DMS 273 (cell line): ENCODE measurements at regions not wholly inside any gene's neighbourhood (a gene's known extent, or its start where the extent isn't known, plus 50 kb on each side); places are given as distances from the start of the nearest gene placed in this dataset.
"Not testable (repeated sequence)": the region's sequence is repeated elsewhere in the genome, so short reads cannot be mapped to it uniquely, and the experiment has no call there.

Experiments used
- DNase-seq: peaks from one replicate; lab custom pipeline; 2025; ENCODE audit not compliant: unreplicated experiment; lab: John Stamatoyannopoulos, UW

GRCh38 chr2:12555012-12555645 lies 161.6 kb upstream of the TRIB2 start:
- DNase-seq, result no peak

GRCh38 chr2:12556762-12557161 lies 160.0 kb upstream of the TRIB2 start:
- no peak for DNase-seq

- DNase-seq, result no peak
Observed at GRCh38 chr2:12557688-12558087, 159.0 kb upstream of the TRIB2 start.

GRCh38 chr2:12558519-12558918 lies 158.2 kb upstream of the TRIB2 start:
- DNase-seq, result no peak

DNA sequence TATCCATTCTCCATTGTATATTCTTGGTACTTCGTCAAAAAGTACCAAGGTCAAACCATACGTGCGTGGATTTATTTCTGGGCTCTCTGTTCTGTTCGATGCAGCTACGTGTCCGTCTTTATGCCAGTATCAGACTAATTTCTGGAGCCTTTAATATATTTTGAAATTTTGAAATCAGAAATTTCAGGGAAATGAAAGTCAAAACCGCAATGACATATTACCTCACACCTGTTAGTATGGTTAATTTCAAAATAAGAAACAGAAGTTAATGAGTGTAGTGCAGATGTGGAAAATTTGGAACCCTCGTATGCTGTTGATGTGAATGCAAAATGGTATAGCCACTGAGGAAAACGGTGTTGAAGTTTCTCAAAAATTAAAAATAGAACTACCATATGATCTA lies 156.1 kb upstream of the TRIB2 start:
- DNase-seq, result no peak

- no peak for DNase-seq
Observed at GRCh38 chr2:12567411-12567810, 149.3 kb upstream of the TRIB2 start.

GRCh38 chr2:12569510-12569909 lies 147.2 kb upstream of the TRIB2 start:
- DNase-seq, result not testable (repeated sequence)

DNA sequence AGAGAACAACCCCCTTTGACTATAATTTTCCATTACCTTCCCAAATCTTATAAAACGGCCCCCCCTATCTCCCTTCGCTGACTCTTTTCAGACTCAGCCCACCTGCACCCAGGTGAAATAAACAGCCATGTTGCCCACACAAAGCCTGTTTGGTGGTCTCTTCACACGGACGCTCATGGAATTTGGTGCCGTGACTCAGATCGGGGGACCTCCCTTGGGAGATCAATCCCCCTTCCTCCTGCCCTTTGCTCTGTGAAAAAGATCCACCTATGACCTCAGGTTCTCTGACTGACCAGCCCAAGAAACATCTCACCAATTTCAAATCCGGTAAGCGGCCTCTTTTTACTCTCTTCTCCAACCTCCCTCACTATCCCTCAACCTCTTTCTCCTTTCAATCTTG lies 146.8 kb upstream of the TRIB2 start:
- DNase-seq, result not testable (repeated sequence)

GRCh38 chr2:12577091-12577490 lies 139.6 kb upstream of the TRIB2 start:
- no peak for DNase-seq

- DNase-seq, result no peak
Observed at GRCh38 chr2:12577567-12578253, 139.0 kb upstream of the TRIB2 start.

DNA sequence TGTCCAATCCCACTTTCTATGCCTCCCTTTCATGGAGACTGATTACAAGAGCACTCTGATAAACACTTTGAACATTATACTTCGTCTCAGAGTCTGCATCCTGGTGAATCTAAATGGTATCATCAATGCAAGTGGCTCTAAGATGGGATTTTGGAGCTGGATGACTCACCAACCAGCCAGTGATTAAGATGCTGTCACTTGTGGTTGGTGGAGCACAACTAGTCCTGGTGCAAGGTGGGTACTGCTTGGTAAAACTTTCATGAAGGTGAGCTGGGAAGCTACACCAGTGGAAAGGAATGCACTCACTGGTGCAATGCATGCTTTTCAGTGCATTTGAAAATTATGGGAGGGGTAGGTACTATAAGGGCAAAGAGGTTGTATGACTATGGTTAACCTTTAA lies 137.7 kb upstream of the TRIB2 start:
- DNase-seq, result no peak

GRCh38 chr2:12584338-12584737 lies 132.4 kb upstream of the TRIB2 start:
- no peak for DNase-seq

DNA sequence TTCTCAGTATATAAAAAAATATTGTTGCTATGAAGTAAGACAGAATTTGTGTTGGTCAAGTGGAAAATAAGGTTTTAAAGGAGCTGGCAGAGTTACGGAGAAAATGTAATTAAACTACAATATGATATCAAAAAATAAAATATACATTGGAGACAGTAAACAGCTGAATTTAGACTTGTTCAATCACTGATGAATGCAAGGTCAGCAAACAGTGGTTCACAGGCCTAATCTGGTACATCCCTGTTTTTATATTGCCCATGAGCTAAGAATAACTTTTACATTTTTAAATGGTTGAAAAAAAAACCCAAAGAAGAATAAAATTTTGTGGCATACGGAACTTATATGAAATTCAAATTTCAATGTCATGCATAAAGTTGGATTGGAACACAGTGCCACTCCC lies 131.0 kb upstream of the TRIB2 start:
- DNase-seq, result no peak

GRCh38 chr2:12587228-12587627 lies 129.5 kb upstream of the TRIB2 start:
- no peak for DNase-seq

GRCh38 chr2:12587729-12588522 lies 128.8 kb upstream of the TRIB2 start:
- no peak for DNase-seq

GRCh38 chr2:12588986-12589385 lies 127.8 kb upstream of the TRIB2 start:
- DNase-seq, result no peak

DNA sequence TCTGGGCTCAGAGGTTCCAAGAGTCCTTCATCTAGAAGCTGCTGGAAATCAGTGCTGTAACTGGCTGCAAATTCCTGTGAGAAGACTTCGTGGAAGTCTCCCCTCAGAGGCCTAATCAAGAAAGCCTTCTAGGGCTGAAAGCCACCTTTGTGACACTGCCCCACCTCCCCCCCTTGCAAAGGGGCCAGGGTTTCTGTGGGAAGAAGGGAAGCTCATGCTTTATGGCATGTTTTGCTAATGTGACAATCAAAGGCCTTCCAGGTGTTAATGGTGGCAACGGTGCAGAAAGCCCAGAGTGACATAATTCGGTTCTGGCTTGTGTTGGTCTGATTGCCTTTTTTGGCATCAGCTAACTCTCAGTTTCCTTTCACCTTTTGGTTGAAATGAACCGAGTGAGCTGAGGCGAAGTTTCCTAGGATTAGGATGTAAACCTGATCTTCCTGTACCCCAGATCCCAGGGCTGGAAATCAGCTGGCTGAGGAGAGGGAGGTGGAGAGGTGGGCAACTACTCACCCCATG lies 126.9 kb upstream of the TRIB2 start:
- no peak for DNase-seq

DNA sequence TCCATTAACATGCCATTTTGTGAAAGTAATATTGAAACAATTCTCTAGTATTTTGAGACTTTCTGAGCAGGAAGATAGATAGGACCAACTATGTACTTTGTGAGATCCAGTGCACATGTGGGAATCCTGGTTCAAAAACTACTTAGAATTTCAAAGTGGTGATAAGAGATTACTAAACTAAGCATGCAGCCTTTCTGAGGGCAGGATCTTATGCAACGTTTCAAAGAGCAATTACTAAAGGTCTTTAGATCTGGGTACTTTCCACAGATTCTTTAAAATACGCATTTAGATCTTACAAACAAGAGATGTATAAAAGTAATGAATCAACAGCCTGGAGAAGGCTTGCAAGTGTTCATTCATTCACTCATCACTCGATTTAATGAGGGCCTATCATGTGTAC lies 124.4 kb upstream of the TRIB2 start:
- DNase-seq, result no peak

- DNase-seq, result no peak
Observed at GRCh38 chr2:12594590-12594989, 122.1 kb upstream of the TRIB2 start.

DNA sequence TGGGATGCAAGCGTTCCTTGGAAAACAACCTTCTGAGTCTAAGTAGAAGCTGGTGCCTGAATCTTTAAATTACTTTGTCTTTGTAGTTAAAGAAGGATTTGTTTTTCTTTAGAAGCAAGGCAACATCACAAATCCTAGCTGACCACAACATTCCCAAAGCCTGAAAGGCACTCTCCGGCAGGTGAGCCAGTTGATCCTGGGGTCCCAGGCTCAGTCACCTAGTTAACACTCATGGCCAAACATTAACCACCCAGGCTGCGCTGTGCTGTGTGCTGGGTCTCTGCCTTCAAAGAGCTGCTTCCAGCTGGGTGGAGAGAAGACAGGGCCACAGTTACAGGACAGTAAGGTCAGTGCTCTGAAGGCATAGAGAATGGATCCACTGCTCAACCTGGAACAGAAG lies 120.0 kb upstream of the TRIB2 start:
- DNase-seq, result no peak

- DNase-seq, result no peak
Observed at GRCh38 chr2:12597610-12598009, 119.1 kb upstream of the TRIB2 start.

DNA sequence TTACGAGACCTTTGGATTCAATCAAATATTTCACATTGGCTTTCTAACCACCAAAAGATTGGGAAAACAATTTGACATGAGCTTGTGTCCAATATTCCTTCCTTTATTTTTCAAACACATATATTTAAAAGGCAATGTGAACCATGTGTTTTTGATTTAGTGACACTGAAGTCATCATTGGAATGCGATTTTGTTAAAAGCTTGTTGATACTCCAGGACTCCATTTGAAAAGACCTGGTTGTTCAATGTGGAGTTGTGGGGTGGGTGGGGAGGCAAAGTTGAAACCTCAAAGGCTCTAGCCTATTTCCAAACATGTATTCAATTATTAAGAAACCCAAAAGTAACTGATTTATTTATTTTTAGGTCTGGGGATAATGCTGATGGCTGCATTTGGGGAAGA lies 114.1 kb upstream of the TRIB2 start:
- DNase-seq, result no peak
